Activated CD4-positive, alpha-beta T cell treated with anti-CD3 and anti-CD28 coated beads, Interleukin-2, amount 50 U/mL, for 1 hour (primary cell): ENCODE measurements at regions not wholly inside any gene's neighbourhood (a gene's known extent, or its start where the extent isn't known, plus 50 kb on each side); places are given as distances from the start of the nearest gene placed in this dataset.

Experiments
- DNase-seq: peaks from one replicate; pipeline ENCODE4 v3.0.0-alpha.2; 2020

DNA sequence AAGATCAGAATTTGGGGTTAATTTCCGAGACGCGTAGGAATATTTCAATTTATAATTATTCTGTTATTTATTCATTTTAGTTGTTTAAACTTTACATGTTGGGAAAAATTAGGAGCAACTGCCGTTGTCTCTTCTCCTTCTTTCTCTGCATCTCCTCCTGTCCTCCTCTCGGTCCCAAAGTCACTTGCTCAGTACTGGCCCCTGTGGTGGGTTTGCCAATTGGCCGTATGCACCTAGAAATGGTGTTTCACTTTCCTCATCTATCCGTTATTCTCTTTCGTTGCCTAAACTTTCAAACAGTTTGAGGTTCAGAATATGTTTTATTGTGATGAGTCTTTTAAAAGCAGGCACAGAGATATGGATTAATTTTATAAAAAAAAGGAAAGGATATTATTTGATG, 517.9 kb downstream of the PLCL1 start:
- no peak for DNase-seq

DNA sequence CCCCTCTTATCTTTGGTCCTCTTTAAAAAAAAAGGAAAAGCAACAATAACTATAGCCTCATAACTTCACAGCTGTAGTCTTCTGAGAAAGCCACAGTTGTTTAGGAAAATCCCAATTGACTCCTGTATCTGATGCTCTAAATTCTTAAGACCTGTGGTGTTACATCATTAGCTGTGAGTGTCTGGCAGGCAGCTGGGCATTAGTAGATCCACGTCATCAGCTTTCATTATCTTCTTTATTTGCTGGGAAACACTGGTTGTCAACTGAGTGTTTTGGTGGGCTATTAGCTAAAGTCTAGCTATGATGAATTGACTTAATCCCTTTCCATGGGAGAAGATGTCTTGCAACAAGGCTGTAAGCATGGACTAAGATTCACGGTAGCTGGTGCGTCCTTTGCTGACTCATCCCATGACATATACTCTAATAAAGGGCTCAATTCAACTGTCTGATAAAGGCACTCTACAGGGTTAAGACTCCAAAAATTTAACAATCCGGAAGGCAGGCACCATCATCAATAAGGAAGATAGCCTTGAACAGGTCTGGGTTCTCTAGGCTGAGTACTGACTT, 517.2 kb downstream of the PLCL1 start:
- no peak for DNase-seq

- DNase-seq, result no peak
These were observed 512.5 kb downstream of the PLCL1 start for GRCh38 chr2:198316852-198317396.

- no peak for DNase-seq
These were observed 511.6 kb downstream of the PLCL1 start for GRCh38 chr2:198315791-198316630.

- no peak for DNase-seq
These were observed 510.3 kb downstream of the PLCL1 start for GRCh38 chr2:198314559-198315153.

- no peak for DNase-seq
These were observed 508.4 kb downstream of the PLCL1 start for GRCh38 chr2:198312596-198313483.

- DNase-seq, result no peak
These were observed 506.6 kb downstream of the PLCL1 start for GRCh38 chr2:198311020-198311419.

DNA sequence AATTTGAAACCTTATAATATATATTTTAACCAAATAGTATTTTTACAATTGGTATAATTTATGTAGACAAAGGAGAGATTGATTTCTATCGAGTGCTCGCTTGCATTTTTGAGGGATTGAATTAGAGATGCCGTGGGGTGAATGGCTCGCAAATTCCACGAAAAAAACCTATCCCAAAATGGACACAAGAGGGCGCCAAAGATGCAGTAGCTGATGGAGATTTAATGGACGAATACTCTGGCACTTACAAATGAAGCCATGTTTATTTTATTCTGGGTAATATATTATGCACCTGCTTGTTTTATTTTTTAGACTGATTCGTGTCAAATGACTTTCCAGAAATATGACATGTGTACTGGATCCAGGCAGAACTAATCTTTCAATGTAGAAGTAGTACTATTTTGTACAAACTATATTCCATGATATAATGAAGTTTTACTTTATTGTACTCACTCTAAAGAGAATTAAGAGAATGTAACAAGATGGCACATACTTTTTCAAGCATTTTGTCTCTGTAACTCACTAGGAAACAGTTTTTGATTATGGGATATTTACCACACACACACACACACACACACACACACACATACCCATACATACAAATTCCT, 505.4 kb downstream of the PLCL1 start:
- DNase-seq, result peak; percentile 47

DNA sequence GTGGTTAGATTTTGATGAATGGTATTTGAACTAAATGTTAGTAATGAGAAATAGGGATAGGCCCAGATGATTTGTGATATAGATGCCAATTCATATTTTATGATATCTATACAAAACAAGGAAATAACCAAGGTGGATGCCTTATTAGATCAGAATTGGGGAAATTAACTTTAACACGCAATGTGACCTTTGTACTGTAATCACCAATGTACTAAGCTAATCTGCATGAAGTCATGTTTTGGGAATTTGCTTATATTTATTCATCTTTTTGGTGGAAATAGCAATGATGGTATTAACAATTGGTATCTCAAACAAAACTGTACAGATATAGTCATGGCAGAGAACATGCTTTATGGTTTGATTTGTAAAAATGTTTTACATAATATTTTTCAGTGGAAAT, 504.7 kb downstream of the PLCL1 start:
- DNase-seq, result no peak

DNA sequence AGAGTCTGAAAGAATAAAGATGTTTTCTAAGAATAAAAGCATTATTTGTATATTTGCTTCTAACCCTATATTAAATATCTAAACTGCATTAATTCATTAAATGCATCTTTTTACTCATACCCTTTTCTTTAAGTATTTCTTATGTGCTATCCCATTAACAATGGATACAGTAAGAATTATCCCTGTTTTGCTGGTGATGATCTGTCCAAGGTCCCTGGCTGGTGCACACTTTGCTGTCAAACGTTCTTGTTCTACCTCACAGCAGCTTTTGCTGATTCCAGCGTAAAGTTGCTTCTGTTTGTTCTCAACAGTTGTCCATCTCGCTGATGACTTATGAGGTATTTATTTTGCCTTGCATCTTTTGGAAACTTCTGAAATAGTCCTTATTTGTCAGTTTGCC, 504.0 kb downstream of the PLCL1 start:
- DNase-seq, result no peak

- DNase-seq, result no peak
These were observed 502.7 kb downstream of the PLCL1 start for GRCh38 chr2:198307093-198307492.

- DNase-seq, result no peak
These were observed 500.5 kb downstream of the PLCL1 start for GRCh38 chr2:198304859-198305258.

DNA sequence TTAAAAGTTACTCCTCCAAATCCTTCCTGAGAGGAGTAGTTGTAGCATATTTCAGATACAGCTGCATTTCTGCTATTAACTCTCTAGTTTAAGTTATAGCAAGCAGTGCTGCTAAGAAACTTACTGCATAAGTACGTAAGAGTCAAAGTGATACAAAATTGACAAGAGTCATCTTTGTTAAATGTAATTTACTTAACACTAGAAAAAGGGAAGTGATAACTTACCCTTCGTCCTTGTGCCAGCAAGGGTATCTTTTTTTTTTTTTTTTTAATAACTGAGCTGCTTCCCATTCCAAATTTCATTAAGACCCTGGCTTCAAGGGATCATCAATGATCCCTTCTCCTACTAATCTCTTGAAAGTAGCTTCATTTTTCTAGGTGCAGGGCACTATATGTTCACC, 493.0 kb downstream of the PLCL1 start:
- no peak for DNase-seq

DNA sequence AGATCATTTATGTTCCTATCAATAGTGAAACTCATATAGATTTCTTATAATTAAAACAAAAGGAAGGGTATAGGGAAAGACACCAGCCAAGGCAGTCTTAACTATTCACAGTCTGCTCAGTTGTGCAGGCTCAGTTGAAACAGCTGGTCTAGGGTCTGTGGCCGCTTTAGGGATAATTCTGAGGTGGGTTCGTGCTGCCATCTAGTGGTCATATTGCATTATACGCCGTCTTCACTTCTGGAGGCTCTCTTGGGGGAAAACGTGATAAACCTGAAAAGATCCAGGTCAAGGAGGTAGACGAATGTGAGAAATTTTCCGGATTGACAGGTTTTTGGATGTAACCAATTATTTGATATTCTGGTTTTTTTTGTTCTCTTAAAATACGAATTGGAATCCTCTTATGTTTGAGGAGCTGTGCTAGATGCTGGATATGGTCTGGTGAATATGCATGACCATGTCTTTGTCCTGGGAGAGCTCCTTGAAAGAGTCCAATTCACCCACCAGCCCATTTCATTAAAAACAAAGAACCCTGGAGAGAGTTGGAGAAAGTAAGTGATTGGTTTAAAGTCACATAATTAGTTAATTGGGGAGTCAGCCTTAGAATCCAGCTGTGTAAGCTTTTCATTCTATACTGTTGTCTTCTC, 492.4 kb downstream of the PLCL1 start:
- peak; percentile 52 for DNase-seq

DNA sequence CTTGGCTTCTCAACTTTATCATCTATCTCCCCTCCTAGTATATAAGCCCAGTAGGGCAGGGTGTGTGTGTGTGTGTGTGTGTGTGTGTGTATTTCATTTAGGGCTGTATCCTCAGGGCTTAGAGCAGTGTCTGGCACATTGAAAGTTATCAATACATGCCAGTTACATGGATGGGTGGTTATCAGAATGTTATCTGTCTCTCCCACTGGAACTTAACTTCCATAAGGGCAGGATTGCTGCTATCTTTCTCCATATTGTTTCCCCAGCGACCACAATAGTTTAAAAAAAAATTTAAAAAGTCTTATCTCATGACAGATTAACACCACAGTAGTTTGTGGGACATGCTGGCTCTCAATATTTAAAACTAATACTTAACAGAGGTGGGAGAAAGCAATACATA, 488.9 kb downstream of the PLCL1 start:
- no peak for DNase-seq

GRCh38 chr2:198289811-198290210, 485.4 kb downstream of the PLCL1 start:
- no peak for DNase-seq

- no peak for DNase-seq
These were observed 483.3 kb downstream of the PLCL1 start for GRCh38 chr2:198287706-198288105.

GRCh38 chr2:198285216-198285615, 480.8 kb downstream of the PLCL1 start:
- DNase-seq, result no peak

DNA sequence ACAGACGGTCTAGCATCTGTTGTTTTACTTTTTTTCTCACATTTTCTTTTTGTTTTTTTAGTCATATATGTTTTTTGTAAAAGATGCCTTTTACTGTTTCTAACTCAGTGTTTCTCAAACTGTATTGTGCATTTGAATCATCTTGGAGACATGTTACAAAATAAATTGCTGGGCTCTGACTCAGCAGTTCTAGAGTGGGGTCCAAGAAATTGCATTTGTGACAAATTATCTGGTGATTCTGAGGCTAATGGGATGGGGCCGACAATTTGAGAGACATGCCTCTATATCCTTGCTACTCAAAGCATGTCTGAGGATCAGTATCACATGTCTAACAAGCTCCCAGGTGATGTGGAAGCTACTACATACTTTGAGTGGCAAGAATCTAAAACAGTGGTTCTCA, 478.8 kb downstream of the PLCL1 start:
- no peak for DNase-seq

DNA sequence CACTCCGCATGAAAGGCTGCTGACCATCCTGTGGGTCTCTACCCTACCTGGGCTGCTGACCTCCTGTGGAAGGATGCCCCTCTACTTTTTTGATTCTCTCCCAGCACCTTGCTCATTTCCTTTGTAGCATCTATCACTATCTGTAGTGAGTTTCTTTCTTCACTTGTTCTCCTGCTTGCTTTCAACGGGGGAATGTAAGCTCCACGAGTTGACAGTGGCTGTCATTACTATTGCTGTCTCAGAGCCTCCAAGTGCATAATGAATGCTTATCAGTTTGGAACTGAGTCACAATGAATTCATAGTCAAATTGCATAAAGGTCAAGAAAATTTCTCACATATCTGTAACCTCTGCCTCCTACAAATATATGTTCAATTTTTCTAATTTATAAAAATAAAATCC, 477.7 kb downstream of the PLCL1 start:
- DNase-seq, result no peak

DNA sequence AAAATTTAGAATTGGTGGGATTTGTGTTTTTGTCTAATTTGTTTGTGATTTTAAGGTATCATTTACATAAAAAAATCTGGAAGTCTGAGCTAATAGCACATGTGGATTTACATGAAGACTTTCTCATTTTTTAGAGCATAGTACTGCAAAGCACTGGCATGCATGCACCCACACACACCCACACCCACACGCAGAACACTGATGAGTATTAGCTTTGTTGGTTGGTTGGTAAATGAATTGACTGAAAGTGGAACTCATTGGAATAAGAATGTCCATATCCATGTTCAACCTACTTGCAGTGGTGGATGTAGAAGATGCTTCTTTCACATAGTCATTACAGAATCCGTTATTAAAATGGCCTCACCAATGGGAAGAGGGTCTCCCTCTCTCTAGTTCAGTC, 475.8 kb downstream of the PLCL1 start:
- DNase-seq, result no peak

DNA sequence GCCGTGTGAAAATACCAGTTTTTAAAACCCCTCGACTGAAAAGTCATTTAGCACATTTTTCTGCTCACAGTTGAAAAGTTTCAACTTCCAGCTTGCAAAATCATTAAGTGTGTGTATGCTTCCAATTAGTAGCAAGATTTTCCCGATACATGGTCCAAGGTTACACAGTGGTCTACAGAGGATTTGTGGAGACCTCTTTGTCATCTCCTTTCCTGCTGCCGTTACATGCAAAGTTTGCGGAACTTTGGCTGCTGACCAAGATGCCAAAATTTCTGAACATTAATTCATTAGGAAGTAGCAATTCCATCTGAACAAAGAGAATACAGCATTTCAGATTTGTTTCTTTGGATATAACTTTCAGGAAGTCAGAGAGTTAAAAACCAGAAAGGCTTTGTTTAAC, 474.6 kb downstream of the PLCL1 start:
- DNase-seq, result no peak
